HepG2 (cell line): ENCODE measurements at regions not wholly inside any gene's neighbourhood (a gene's known extent, or its start where the extent isn't known, plus 50 kb on each side); places are given as distances from the start of the nearest gene placed in this dataset.

Experiments used
- ARID4A ChIP-seq: sonication (generic); formaldehyde crosslinking; IDR thresholded peaks from 2 replicates; pipeline ENCODE4 v1.5.0; 2020; ENCODE audit warnings: mild to moderate bottlenecking, missing genetic modification reagents, borderline replicate concordance
- ELF1 ChIP-seq: sonication (generic); formaldehyde crosslinking; IDR thresholded peaks from 2 replicates; pipeline ENCODE4 v1.4.0; 2020; ENCODE audit warnings: missing genetic modification reagents
- FOSL1 ChIP-seq: sonication (generic); formaldehyde crosslinking; IDR thresholded peaks from 2 replicates; pipeline ENCODE4 v1.9.0; 2021; ENCODE audit warnings: missing genetic modification reagents, borderline replicate concordance
- GABPA ChIP-seq, 2 experiments: IDR thresholded peaks; 2 replicates each; pipeline ENCODE4 v1.6.1; 2011 to 2016; ENCODE audit warnings: low read depth in 2 of 2, low read length in 1 of 2, missing biosample characterization in 1 of 2, missing genetic modification characterization in 1 of 2
- GATAD1 ChIP-seq: IDR thresholded peaks from 2 replicates; pipeline ENCODE4 v1.6.1; 2016; ENCODE audit warnings: missing genetic modification reagents, missing compliant biosample characterization
- GATAD2A ChIP-seq: IDR thresholded peaks from 2 replicates; pipeline ENCODE4 v1.6.1; 2016
- GTF3A ChIP-seq: sonication (generic); formaldehyde crosslinking; conservative IDR thresholded peaks from 2 replicates; pipeline ENCODE4 v1.4.0; 2020; ENCODE audit warnings: mild to moderate bottlenecking, missing genetic modification reagents
- HOXA5 ChIP-seq: sonication (generic); formaldehyde crosslinking; IDR thresholded peaks from 2 replicates; pipeline ENCODE4 v1.4.0; 2020; ENCODE audit warnings: missing genetic modification reagents
- JDP2 ChIP-seq: sonication (generic); formaldehyde crosslinking; IDR thresholded peaks from 2 replicates; pipeline ENCODE4 v1.8.1; 2022; ENCODE audit warnings: missing genetic modification reagents, borderline replicate concordance
- MAFF ChIP-seq: IDR thresholded peaks from 2 replicates; pipeline ENCODE4 v1.6.1; 2011; ENCODE audit warnings: low read depth, low read length, improper control_type of control experiment
- NFYB ChIP-seq: sonication (generic); formaldehyde crosslinking; IDR thresholded peaks from 2 replicates; pipeline ENCODE4 v1.4.0; 2020; ENCODE audit warnings: missing genetic modification reagents
- POLR2G ChIP-seq: fragments of 200-400 bp; formaldehyde crosslinking; IDR thresholded peaks from 2 replicates; pipeline ENCODE4 v1.6.1; 2018; ENCODE audit warnings: mild to moderate bottlenecking, low read depth, low read length, moderate library complexity
- PRMT3 ChIP-seq: sonication (generic); formaldehyde crosslinking; IDR thresholded peaks from 2 replicates; pipeline ENCODE4 v1.8.1; 2022; ENCODE audit warnings: low read depth, mild to moderate bottlenecking, moderate library complexity, missing genetic modification reagents, borderline replicate concordance
- RXRB ChIP-seq: IDR thresholded peaks from 2 replicates; pipeline ENCODE4 v1.6.1; 2016; ENCODE audit warnings: borderline replicate concordance, missing genetic modification reagents, missing compliant biosample characterization
- SATB2 ChIP-seq: sonication (generic); formaldehyde crosslinking; IDR thresholded peaks from 2 replicates; pipeline ENCODE4 v1.5.0; 2020; ENCODE audit warnings: missing genetic modification reagents
- SETDB1 ChIP-seq: sonication (generic); formaldehyde crosslinking; IDR thresholded peaks from 2 replicates; pipeline ENCODE4 v1.5.1; 2020; ENCODE audit warnings: missing genetic modification reagents, mild to moderate bottlenecking, borderline replicate concordance
- ZFP82 ChIP-seq: sonication (generic); formaldehyde crosslinking; IDR thresholded peaks from 2 replicates; pipeline ENCODE4 v1.5.1; 2020; ENCODE audit warnings: mild to moderate bottlenecking, missing genetic modification reagents, borderline replicate concordance
- ZNF17 ChIP-seq: sonication (generic); formaldehyde crosslinking; IDR thresholded peaks from 2 replicates; pipeline ENCODE4 v1.5.0; 2020; ENCODE audit warnings: mild to moderate bottlenecking, missing genetic modification reagents
- ZNF180 ChIP-seq: sonication (generic); formaldehyde crosslinking; IDR thresholded peaks from 2 replicates; pipeline ENCODE4 v1.4.0; 2020; ENCODE audit warnings: low read depth, missing genetic modification reagents, borderline replicate concordance
- ZNF256 ChIP-seq: sonication (generic); formaldehyde crosslinking; conservative IDR thresholded peaks from 2 replicates; pipeline ENCODE4 v1.4.0; 2020; ENCODE audit warnings: missing genetic modification reagents
- ZNF441 ChIP-seq: sonication (generic); formaldehyde crosslinking; IDR thresholded peaks from 2 replicates; pipeline ENCODE4 v1.7.0; 2021; ENCODE audit warnings: missing genetic modification reagents, borderline replicate concordance
- ZNF547 ChIP-seq: sonication (generic); formaldehyde crosslinking; IDR thresholded peaks from 2 replicates; pipeline ENCODE4 v1.5.1; 2020; ENCODE audit warnings: mild to moderate bottlenecking, missing genetic modification reagents
- ZNF749 ChIP-seq: sonication (generic); formaldehyde crosslinking; IDR thresholded peaks from 2 replicates; pipeline ENCODE4 v1.8.0; 2022; ENCODE audit warnings: mild to moderate bottlenecking, missing genetic modification reagents, moderate library complexity, borderline replicate concordance
- ZNF776 ChIP-seq: sonication (generic); formaldehyde crosslinking; IDR thresholded peaks from 2 replicates; pipeline ENCODE4 v1.4.0; 2020; ENCODE audit warnings: mild to moderate bottlenecking, missing genetic modification reagents
- ZSCAN29 ChIP-seq: sonication (generic); formaldehyde crosslinking; conservative IDR thresholded peaks from 2 replicates; pipeline ENCODE4 v1.4.0; 2020; ENCODE audit warnings: mild to moderate bottlenecking, missing genetic modification reagents
- ZZZ3 ChIP-seq: sonication (generic); formaldehyde crosslinking; IDR thresholded peaks from 2 replicates; pipeline ENCODE4 v1.4.0; 2020; ENCODE audit warnings: missing genetic modification reagents, mild to moderate bottlenecking, borderline replicate concordance
- TF ChIP-seq, protein P1 (sequence below): sonication (generic); formaldehyde crosslinking; IDR thresholded peaks from 2 replicates; pipeline ENCODE4 v1.8.0; 2022; ENCODE audit warnings: low read depth, missing genetic modification reagents

DNA sequence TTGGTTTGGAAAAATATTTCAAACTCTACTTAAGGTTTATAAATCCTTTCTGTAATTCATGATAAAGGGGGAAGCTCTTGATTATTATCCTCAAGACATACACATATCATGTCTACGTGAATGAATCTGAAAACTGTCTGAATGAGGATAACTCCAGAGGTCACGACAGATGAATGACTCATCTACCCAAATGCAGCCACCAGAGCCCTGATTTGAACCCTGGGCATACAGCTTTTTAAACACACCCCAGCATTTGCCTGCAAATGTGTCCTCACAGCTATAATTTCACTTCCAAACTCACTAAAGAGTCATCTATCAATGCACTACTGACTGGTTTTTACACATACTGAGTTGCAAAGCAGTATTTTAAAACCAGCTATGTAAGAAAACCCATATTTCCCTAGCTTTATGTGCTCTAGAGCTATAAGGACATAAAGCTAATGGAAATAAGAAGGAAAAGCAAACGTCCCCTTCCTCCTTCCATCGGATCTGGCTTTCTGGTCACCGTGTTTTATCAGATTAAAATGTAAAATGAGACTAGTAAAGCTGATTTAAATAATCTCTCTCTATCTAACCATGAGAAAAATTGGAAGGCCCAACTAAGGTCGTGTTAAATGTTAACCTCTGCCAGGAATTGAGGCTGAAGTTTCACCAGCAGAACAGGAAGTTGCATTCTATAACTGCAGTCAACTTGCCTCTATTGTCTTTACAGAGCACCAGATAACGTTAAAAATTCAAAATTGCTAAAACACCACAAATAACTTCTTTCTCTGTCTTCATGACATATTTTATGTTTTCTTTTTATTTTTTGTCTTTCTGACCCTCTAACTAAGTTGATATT, 63.1 kb upstream of the SPP1 start (continued):
- TF ChIP-seq ZNF17 (CRISPR knock-in tag) (no peak), ZNF441 (CRISPR knock-in tag) (no peak), MAFF (no peak), ZNF547 (CRISPR knock-in tag) (no peak), HOXA5 (no peak), ZFP82 (no peak), ARID4A (CRISPR knock-in tag) (no peak), FOSL1 (peak; percentile 49; the same call in 1 of the 2 replicates), ZNF749 (no peak), ZZZ3 (CRISPR knock-in tag) (no peak), ELF1 (CRISPR knock-in tag) (0 out of 2 replicates have a peak, but pooled peaks have one; percentile 43), SATB2 (no peak), GATAD1 (no peak), GTF3A (CRISPR knock-in tag) (no peak), GATAD2A (peak; percentile 47), ZNF180 (no peak), JDP2 (CRISPR knock-in tag) (no peak), NFYB (CRISPR knock-in tag) (no peak), SETDB1 (CRISPR knock-in tag) (no peak), PRMT3 (CRISPR knock-in tag) (no peak), ZNF256 (CRISPR knock-in tag) (no peak), ZNF776 (CRISPR knock-in tag) (no peak), POLR2G (no peak; the same call in 1 of the 2 replicates), RXRB (CRISPR knock-in tag) (0 out of 2 replicates have a peak, but pooled peaks have one; percentile 20), GABPA (IDR thresholded peaks at IDR 0.05; ENCODE audit: low read depth, low read length) (no peak), GABPA (CRISPR knock-in tag; IDR thresholded peaks at IDR 0.05; ENCODE audit: low read depth) (peak; percentile 66), ZSCAN29 (CRISPR knock-in tag) (no peak)
- TF ChIP-seq, protein P1, sequence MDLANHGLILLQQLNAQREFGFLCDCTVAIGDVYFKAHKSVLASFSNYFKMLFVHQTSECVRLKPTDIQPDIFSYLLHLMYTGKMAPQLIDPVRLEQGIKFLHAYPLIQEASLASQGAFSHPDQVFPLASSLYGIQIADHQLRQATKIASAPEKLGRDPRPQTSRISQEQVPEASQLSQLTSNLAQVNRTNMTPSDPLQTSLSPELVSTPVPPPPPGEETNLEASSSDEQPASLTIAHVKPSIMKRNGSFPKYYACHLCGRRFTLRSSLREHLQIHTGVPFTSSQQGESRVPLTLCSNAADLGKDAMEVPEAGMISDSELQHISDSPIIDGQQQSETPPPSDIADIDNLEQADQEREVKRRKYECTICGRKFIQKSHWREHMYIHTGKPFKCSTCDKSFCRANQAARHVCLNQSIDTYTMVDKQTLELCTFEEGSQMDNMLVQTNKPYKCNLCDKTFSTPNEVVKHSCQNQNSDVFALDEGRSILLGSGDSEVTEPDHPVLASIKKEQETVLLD: no peak
